ENCODE measurements at regions not wholly inside any gene's neighbourhood (a gene's known extent, or its start where the extent isn't known, plus 50 kb on each side); places are given as distances from the start of the nearest gene placed in this dataset.

DNA sequence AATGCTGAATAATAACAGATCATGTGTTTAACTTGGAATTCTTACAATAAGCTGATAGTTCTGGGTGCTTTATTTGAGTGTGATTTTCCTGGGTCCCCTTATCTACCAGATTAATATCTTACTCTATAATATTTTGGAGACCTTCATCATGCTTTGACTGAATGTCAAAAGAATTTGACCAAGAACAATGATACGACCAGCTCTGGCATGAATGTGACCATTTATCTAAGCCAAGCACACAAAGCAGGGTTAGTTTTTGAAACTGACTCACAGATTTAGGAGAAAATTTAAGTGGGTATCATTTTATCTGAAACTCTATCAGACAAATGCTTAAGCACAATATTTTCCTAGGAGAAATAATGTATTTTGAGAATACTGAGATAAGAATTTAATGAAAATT, 677.0 kb downstream of the NYAP2 start:
- no peak for DNase-seq

DNA sequence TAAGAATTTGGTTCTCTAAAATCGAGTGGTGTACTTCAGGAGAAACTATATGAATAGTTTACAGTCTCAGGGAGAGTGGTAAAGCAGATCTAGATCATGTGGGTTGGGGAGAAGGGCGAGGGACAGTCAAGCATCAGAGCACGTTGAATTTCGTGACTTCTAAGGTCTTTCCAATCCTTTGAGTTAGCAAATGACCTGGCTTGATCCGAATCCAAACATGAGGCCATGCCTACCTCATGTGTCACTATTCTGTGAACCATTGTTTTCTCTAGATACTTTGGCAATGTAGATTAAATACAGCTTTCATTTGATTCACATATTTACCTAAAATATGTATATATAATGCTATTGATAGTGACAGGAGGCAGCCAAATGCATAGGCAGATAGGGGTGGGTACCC, 674.9 kb downstream of the NYAP2 start:
- no peak for DNase-seq

DNA sequence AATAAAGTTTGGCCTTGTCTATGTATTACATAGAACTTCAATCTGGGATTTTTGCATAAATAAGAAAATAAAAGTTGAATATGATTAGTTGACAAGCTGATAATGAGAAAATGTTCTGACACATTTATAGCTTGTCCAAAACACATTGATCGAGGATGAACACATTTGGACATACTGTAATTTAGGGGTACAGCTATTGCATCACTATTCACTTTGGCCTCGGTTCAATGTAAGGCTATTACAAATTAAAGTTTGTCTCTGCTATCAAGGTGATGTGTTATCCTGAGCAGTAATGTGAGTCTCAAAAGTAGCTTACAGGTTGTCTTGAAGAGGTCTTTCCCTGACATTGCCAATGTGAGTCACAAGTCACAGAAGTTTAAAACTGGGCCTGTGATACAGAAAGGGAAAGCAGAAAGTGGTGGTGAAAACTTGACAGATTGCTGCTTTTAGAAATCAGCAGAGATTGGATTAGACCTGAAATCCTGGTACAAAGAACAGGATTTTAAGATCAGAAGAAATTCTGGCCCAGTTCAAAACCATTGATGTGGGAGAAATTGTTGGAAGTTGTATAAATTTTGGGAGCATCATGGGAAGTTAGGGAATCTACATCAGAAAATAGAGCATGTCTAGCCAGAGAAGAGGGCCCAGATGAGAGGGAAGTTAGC, 674.1 kb downstream of the NYAP2 start:
- no peak for DNase-seq

DNA sequence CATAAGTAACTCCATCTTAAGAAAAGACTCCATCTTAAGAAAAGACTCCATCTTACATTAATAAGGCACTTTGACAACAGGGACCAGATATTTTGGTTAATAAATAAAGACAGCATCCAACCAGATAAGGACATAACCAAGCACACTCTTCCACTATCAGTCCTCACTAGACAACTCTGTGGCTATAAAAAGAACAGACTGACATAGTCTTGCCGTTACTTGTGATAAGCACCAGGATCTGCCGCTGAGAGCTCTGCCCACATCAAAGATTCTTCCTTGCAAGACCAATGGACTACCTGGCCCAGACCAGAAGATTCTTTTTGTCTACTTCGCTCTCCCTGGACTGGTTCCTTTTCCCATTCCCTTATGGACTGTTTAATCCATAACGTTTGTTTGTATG, 667.4 kb downstream of the NYAP2 start:
- DNase-seq = no peak

DNA sequence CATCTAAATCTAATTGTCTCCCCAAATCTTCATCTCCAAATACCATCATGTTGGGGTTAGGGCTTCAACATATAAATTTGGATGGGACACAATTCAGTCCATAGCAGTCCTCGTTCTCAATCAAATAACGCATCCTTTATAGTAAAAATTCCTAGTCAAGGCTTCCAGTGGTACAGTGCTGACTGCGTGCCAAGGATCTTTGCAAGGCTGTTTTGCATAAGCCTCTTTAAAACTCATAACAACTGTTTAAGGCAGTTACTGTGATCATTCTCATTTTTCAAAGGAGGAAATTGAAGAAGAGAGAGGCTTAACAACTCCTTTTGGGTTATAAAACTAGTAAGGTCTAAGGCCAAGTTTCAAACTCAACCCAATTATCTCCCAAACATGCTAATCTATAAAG, 666.9 kb downstream of the NYAP2 start:
- no peak for DNase-seq

DNA sequence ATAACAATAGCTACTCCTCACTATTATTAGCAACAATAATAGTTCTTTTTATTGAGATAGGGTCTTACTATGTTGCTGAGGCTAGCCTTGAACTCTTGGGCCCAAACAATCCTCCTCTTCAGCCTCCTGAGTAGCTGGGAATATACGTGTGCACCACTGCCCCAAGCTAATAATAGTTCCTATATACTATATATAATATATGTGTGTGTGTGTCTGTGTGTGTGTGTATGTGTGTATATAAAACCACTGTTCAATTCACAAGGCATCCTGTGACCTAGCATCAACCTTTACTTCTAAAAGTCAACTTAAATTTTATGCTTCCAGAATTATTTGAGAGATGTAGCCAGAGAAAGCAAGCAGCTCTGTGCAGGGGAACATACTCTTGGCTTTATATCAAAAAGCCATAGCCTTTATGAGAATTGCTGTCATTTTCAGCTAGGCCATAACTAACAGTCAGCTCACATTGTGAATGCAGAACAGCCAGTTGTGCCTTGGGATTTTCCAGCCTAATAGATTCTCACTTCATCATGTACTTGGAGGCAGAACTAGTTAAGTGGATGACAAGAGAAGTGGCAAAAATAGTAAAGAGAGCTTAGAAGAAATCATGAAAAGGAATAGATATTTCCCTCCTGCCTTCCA, 665.5 kb downstream of the NYAP2 start:
- DNase-seq = no peak

DNA sequence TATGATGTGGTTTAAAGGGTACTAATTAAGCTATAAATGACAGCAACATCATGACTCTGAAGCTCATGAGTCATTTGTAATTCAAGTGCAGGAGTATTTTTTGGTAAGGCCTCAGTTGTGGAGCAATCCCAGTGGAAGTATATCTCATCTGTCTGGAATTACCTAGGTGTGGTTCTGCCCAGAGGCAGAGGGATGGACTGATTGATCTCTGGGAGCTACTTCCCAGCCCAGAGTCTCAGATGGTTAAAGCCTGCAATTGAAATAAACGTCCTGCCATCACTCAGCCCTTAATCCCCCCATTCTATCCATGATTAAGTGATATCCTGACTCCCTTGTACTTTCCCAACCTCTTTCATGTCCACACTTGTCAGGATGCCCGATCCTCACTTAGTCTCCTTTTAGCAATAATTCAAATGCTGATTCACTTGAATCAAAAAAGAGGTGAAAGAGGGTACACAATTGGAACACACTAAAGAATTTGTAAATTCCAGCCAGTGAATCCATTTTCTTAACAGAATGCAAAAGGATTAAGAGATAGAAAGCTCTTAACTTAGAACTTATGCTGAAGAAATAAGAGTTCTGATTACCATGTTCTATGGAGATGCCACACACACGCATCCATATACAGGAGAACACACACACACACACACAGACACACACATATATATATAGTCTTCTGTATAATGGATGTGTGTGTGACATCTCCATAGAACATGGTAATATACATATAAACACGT, 664.4 kb downstream of the NYAP2 start:
- no peak for DNase-seq

DNA sequence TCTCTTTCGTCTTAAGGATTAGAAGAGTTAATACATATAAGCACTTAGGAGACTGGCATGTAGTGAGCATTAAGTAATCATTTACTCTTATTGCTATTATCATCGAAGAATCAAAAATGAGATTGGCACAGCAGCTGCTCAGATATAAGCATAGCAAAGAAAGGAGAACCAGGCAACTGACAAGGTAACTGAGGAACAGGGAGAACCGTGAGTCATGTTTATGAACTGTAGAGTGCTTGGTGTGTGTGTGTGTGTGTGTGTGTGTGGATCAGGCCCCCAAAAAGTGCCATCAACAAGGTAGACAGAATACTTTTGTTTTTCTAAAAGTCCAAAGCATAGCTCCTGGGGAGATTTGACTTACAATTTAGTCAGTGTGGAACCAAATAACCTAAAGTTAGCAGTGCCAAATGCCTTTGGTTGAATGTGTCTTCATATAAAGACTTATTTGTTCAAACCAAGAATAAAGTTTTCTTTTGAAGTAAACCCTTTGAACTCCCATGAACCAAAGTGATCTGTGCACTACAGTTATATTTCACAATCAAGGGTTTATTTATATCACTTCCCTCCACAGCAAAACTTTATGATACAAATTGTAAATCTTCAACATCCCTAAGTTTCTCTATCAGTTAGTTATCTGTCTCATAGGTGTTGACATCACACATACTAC, 660.6 kb downstream of the NYAP2 start:
- DNase-seq = peak in 2 of 4 experiments; percentile 38 to 39

DNA sequence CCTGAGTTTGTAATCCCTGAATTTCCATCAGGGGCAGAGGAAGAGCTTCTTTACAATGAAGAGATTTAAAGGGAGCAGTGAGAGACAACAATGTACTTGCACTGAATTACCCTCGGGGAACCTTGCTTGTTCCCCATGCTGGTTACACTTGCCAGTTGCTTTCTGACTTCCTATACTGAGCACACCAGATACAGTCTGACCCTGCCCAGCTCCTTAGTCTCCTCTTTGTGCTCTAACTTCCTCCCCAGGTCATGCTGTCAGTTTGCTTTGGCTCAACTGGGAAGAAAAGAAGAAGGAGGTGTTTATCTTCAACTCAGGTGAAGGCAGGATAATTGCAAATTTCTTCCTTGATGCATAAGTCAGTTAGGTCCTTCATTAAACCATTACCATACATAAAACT, 658.4 kb downstream of the NYAP2 start:
- peak in 3 of 4 experiments; percentile 48 to 63 (median 54) for DNase-seq

DNA sequence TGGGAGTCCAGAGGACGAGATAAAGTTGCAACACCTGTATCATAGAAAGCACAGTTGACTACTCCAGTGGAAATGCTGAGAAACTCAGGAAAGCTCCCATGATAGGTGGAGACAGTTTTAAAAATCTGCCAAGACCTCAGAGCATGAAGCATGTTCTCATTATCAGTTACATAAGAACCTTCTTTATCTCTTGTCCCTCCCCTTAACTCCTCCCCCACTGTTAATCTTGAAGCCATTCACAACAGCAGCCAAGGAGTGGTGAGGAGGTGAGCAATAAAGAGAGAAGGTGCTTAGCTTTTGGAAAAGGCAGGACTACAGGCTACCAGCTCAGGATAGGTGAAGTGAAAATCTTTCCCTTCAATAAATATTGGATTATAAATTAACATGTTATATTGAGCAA, 657.9 kb downstream of the NYAP2 start:
- DNase-seq = no peak

DNA sequence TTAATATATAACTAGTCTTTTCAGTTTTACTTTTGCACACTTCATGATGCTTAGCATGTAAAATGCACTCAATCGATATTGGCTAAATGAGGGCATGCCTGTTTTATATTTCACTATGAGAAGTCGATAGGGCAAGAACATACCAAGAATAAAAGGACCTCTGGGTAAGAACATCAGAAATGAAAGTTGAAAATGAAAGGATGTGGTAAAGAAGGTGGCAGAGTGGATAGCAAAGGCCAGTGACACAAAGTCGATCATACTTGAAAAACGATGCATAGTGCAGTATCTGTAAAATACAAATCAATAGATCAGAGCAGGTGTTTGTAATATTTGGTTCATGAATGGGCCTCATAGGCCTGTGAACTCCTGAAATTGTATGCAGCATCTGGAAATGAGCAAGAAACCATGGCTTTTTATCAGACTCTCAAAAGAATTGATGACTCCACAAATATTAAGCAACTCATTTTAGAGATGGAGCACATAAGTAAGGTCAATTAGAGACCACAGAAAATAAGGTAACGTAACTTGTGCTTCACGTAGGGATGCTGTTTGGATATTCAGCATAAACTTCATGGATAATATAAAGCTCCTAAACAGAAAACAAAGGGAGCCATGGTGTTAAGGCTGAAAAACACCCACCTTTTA, 653.4 kb downstream of the NYAP2 start:
- no peak for DNase-seq

DNA sequence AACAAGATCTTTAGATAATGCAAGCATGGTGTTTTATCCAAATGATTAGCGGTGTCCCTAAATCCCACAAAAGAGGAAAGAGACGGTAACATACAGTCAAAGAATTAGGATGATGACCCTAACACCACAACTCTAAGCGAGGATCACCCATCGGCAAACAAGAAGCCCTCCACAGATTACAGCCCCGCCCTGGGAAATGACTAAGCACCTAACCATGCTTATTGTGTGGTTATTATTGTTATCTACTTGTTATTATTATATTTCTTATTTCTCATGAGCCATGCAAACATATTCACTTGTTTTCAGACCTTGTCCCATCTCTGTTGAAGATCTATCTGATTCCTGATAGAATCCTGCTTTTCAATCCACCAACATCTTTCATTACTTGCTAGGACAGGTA, 651.3 kb downstream of the NYAP2 start:
- DNase-seq = no peak

DNA sequence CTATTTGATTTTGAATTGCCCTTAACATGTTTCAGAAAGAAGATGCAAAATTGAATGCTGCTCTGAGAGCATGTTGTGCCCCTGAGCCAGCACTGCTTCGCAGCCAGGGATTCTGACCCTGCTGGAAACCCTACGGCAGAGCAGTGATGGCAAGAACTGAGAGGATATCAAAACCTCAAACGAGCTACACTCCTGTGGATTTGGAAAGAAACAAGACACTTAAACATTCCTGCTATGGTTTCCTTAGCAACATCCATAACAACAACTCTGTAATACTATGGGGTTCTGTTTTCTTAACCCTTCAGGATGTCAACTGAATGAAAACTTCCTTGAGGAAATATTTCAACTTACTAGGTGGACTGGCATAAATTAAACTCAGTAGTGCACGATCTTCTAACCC, 649.1 kb downstream of the NYAP2 start:
- DNase-seq = no peak

DNA sequence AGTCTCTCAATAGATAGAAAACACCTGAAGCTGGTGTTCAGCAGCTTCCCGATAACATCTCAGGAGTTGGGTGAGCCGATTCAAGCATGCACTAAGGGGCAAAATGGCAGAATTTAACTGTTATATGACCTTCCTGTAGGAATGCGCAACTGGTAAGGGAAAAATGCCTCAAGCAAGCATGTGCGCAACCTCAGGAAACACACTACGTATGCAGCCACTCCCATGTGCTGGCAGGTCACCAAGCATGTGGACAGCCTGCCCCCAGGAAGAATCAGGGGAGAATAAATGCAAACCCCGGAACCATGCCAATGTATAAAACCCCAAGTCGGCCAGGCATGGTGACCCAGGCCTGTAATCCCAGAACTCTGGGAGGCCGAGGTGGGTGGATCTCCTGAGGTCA, 645.6 kb downstream of the NYAP2 start:
- DNase-seq = no peak

DNA sequence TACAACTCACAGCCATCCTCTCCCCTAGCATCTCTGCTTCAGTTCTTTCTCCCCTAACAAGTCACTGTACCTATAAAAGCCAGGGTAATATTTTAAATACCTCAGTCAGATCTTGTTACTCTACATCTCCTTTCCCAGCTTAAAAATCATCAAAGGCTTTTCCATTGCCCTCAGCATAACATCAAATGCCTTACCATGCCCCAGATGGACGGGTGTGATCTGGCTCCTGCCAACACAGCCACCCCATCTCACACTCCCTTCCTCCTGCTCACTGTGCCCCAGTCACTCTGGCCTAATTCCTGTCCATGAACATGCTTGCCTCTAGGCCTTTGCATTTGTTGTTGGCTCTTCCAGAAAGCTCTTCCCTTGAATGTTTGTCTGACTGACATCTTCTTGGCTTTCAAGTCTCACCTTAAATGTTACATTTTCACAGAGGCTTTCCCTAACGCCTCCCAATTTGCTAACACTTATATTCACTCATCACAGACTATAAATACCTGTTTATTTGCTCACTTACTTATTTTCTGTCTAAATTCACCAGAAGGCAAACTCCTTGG, 640.9 kb downstream of the NYAP2 start:
- DNase-seq = no peak

DNA sequence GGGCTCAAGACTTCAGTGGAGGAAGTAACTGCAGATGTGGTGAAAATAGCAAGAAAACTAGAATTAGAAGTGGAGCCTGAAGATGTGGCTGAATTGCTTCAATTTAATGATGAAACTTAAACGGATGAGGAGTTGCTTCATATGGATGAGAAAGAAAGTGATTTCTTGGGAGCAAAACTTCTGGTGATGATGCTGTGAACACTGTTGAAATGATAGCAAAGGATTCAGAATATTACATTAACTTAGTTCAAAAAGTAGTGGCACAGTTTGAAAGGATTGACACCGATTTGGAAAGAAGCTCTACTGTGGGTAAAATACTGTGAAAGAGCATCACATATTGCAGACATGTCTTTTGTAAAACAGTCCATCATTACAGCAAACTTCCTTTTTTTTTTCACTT, 638.0 kb downstream of the NYAP2 start:
- DNase-seq = peak in 1 of 4 experiments; percentile 15

DNA sequence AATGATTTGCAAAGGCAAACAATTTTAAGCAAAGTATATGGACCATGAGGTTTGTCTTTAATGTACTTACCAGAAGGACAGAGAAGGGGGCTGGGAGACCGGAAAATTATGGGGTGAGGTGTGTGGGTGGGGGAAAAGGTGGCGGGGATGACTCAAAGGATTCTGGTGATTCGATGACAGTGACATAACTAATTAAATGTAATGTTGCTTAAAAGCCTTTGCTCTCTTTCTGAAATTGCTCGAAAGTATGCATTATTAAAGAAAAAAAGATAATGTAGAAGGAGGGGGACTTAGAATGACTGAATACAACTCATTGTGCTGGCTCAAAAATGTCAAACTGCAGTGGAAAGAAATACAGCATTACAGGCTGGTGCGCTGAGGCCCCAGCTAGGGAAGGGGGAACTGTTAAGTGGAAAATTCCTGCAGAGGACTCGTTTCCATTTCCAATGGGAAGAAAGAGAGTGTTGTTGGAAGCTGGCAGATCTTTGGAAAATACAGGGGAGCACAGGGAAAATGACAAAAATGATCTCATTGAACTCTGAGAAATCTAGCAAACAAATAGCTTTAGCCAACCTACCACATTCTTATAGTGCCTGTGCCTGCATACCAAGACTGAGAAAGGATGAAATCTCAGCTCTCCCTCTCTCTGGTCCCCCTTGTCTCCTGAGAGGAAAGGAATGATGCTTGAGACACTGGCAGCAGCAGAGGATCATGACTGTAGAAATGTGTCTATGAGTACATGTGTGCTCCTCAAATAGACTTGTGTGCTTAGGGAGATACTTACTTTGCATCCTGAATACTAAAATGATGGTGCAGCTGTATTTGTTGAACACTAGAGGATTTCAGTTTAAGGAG, 632.4 kb downstream of the NYAP2 start:
- DNase-seq = peak; percentile 45 to 72 (median 62)

DNA sequence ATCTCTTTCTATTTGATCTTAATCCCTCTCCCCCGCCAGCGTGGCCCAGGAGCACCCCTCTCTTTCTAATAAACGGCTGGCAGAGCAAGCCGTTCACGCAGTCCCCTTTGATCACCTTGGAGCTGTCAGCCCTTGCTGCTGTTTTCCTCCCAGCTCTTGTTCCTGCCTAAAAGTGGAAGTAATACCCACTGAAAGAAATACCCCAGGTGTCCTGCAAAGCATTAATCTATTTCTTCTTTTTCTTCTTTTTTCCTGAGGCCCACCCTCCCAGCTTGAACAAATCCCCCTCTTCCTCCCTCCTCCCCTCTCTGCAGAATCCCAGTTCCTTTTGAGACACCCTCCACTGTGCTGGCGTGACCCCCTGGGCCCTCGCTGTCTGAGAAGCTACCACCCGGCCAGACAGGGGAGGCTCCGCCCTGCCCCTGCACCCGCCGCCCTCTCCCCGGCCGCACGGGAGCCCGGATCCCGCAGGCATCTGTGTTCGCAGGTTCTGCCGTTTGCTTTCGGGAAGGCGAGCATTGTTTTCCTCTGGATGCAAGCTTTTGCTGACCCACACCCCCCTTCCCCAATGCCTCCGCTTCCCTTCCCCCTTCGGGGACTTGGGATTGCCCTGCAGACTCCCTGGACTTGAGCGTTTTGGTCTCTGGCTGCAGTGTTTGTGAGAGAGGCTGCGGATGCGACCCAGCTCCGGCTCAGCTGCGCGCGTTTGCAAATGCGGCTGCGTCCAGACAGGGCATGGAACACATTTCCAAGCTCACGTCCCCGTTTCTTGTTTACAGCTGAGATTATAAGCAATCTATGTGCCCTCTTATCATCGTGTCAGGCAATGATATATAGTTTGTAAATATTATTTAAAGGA, 631.5 kb downstream of the NYAP2 start:
- peak; percentile 54 to 78 (median 64) for DNase-seq

DNA sequence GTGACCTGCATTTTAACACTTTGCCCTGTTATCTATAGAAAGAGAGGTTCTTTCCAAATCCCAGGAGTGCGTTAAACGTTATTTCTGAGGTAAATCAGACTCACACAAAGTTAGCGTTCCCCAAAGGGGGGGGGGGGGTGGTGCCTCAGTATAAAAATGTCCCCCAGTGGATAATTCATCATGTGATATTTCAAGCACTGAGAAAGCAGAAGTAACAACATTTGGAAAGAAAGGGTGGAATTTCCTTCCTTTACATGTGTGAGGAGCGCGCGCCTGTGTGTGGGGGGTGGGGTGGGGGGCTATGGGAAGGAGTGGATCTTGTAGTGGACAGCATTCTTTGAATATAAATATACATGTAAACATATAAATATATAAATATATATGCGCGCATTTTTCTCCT, 630.9 kb downstream of the NYAP2 start:
- peak; percentile 29 to 67 (median 51) for DNase-seq

DNA sequence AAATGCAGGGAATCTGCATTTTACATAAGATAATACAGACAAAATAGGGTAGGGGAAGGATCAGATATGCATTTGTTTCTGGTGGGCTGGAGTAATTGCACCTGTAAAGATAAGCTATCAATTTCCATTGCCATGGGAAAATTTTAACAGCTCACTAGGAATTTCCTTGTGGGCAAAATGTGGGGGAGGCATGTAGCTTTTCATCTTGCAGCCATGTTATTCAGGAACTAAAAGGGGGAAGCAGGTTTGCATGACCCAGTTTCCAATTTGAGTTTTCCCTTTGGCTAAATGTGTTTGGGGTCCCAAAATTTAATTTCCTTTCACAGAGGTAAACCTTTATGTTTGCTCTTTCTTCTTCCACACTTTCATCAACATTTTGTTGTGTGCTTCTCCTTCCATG, 624.4 kb downstream of the NYAP2 start:
- peak in 1 of 4 experiments; percentile 17 for DNase-seq

DNA sequence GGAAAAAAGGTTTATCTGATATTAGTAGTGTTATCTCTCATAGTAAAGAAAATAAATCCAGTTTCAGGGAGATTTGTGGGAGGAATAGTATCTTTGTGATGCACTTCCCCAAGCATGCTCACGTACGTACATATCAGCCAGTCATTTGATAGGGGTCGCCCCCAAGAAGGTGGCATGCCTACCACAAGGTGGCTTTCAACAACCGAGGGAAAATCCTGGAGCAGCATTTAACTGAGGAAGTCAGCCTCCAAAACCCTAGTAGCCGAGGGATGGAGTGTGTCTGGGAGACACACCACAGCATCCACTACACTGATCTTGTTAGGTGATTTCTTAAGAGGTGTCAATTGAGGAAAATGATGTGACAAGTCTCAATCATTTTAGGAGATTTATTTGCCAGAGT, 623.9 kb downstream of the NYAP2 start:
- no peak for DNase-seq

Data from suppressor macrophage (primary cell).